GM18520 (cell line): ENCODE measurements at regions not wholly inside any gene's neighbourhood (a gene's known extent, or its start where the extent isn't known, plus 50 kb on each side); places are given as distances from the start of the nearest gene placed in this dataset.
A peak's percentile ranks its signal among the peaks of the same experiment; 100 is the strongest.

ENCODE experiments used
- ATAC-seq: cut with Tn5 transposase; IDR thresholded peaks from one replicate; pipeline ENCODE4 v1.9.1; 2021; ENCODE audit not compliant: unreplicated experiment

DNA sequence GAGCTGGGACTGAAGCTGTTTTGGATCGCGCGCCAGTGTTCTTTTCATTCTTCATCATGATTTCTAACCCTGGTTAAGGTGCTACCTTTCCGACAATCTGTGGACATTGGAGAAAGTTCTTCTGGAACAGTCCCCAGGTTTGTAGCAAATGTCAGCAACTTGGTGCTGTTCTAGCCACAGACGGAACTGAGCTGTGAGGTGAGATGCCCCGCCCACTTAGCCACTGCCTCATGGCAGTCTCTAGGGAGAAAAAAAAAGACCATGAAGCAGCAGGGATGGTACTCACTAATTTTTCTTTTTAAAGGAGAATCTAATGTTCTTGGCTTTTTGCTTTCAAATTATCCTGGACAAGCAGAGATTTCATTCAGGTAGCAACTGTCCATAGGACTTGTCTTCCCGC lies 72.1 kb upstream of the STK32A start:
- no peak for ATAC-seq

DNA sequence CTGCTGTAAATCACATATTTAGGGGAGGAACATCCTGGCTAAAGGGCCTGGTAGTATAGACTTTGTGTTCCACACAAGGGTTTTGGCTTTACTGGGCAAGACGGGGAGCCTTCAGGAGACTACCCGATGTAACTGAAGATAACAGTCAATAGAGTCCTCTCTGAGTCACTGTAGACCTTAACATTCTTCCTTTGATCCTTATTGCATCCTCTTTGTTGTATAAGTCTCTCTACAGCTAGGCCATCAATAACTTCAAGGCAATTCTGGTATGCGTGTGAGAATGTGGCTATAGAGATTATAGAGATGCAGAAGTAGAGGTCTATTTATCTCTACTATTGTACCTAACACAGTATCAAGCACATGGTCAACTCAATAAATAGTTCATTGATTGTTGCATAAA lies 67.3 kb upstream of the STK32A start:
- no peak for ATAC-seq

DNA sequence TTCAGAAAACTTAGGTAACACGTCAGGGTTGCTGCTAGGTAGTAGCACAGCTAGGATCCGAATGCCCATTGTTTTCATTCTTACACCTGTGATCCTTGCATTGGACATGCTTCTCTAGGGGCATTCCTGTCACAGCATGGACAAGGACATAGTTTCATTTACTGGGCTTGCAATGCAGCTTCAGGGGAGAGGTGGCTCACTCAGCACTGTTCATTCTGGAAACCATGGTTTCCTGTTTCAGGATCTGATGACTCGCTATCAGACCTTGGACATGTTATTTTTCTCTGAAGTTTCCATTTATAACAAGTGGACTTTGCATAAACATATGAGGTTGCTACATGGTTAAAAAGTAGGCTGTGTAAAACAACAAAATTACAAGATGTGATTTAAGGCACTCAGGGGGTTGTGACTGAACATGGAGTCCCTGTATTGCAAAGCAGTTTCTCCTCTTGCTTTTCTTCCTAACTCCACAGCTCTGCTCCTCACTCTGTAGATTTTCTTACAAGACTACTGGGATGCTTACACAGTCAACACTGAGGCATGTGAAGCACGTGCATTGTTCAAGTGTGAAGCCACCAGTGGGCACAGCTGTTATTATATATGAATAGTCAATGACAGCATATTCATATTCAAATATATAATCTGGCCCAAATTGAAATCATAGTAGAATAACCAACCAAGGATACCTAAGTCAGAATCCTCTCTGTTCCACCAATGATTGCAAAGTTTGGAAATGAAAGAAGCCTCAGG lies 66.1 kb upstream of the STK32A start:
- ATAC-seq, result no peak

GRCh38 chr5:147169399-147169798 lies 65.4 kb upstream of the STK32A start:
- ATAC-seq, result no peak

DNA sequence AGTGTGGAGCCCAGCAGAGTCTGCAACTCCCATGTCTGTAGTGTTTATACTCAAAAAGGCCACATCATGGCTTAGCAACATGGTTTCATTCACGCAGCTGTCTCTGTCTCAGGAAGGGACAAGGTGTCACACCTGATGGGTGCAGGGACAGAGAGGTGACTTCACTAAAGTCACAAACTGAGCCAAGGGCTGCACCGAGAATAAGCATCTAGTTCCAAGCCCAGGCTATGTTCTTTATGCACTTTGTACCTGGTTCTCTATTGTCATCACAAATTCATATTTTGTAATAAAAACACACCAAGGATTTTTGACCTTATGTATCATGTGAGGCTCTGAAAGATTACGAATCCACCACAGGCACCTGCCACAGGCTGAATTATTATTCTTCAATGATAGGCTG lies 64.9 kb upstream of the STK32A start:
- ATAC-seq, result no peak

DNA sequence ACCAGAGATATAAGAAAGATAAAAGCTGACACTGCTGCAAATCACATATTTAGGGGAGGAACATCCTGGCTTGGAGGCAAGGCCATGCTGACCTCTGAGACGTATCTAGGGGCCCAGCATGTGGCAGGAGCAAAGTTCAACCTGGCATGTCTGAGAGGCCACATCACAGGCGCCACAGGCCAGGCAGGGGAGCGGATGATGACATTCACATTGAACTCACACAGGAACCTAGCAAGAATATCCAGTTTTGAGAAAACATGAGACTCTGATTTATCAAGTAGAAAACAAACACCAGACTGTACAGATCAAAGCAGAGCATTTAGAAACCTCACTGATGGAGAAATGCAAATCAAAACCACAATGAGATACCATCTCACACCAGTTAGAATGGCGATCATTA lies 64.2 kb upstream of the STK32A start:
- peak; percentile 72 for ATAC-seq

DNA sequence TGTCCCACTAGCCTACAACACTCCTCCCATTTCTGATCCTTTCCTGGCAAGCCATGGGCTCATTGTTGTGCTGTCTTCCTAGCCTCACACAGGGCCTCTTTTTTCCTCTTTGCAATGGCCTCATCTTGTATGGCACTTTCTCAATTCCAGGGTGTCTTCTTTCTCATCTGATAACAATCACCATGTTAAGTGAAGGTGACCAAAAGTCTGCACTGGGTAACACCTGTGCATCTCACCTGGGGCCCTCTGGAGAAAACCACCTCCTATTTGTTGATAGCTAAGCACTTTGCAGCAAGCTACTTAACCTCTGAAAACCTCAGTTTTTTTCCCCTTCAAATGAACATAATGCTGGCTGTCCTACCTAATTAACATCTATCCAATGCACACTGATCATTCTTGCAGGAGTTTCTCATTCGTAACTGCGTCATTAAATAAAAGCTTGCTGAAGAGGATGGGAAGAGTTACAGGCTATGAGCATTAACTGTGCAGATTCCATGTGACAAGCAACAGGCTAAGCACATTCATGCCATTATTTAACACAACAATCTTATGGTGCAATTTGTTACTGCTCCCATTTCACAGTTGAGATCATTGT lies 60.1 kb upstream of the STK32A start:
- ATAC-seq, result no peak

DNA sequence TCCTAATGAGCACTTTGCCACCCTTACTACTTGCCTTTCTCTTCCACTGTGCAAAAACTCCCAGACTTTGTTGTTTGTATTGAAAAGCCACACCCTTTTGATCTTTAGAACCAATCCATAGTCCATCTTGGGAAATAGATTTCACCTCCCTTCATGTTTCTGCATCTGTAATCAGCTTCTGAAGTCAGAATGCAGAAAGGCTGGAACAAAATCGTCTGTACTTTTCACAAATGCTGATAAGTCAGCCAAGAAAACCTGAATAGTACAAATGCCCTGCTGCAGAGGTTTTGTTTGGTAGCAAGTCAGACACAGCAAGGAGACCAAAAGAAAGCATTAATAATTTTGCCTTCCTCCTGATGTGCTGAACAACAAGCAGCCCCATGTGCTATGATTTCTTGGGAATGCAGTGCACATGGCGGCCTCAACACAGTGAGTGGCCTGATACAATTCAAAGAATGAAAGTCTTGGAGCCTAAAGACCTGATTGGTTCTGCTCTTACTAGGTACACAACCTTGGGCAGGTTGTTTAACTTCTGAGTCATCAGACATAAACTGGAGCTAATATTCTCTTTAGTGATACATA lies 59.2 kb upstream of the STK32A start:
- no peak for ATAC-seq

- ATAC-seq, result no peak
Observed at GRCh38 chr5:147176422-147176821, 58.4 kb upstream of the STK32A start.

- ATAC-seq, result no peak
Observed at GRCh38 chr5:147177125-147177840, 57.5 kb upstream of the STK32A start.

DNA sequence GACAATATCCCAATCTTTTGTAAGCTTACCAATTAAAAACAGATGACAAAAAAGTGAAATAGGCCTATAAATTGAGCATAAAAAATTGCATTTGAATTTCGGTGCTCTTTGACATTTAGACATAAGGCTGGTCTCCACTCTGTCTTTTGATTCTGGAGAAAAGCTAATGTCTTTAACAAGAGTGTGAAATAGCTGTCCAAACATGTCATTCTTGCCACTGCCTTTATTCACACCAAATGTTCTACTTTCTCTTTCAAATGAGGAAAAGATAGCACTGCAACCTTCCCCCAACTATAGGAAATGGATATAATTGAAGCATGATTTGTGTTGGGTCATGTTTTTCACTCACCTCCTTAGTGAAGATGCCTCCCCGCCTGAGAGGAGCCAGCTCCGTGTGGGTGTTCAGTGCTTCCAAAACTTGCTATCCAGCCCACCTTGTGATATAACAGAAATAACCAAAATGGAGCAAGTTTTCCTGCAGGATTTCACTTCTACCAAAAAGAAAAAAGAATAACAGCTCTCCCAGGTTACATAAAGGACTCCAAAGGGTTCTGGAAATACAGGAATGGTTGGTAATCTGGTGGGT lies 55.2 kb upstream of the STK32A start:
- ATAC-seq, result no peak

- no peak for ATAC-seq
Observed at GRCh38 chr5:147180751-147181150, 54.1 kb upstream of the STK32A start.
